Glomerular endothelial cell (primary cell): ENCODE measurements at regions not wholly inside any gene's neighbourhood (a gene's known extent, or its start where the extent isn't known, plus 50 kb on each side); places are given as distances from the start of the nearest gene placed in this dataset.
"Not testable (repeated sequence)": the region's sequence is repeated elsewhere in the genome, so short reads cannot be mapped to it uniquely, and the experiment has no call there.

Source experiments
- DNase-seq: peaks from one replicate; pipeline ENCODE4 v3.0.0-alpha.2; 2011; ENCODE audit warnings: low read depth, low spot score; ENCODE audit errors: extremely low read depth

DNA sequence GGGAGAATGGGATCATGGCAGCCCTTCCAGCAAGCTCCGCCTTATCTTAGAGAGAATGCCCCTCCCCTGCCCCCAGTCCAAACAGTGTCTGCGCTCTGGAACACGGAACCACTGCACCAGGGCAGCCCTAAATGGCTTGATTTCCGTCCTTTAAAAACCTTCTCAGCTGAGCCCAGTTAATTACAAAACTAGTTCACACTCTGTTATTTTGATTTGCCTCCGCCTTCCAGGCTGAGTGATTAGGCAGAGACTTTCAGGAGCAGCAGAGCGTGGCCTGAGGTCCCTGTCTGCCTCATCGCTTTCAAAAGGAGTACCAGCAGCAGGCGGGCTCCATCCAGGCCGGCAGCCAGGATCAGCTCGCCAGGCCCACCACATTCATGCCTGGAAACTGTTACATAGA lies 313.0 kb downstream of the BRD1 start:
- no peak for DNase-seq

DNA sequence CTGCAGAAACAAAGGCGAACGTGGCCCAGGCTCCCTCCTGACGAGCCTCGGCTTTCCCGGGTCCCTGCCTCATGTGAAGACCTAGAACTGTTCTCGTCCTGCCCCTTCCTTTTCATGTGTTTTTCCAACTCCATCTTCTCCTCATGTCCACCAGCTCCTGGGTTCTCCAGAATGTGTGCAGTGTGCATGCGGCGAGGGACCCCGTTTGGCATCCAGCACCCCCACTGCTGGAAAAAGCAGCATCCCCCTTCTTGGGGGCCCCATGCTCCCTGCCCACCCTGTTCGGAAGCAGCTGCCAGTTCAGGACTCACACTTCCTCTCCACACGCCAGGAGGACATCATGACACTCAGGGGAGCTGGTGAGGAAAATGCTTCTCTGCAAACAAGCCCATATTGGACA lies 313.5 kb downstream of the BRD1 start:
- DNase-seq, result no peak

GRCh38 chr22:49513358-49513851 lies 314.3 kb downstream of the BRD1 start:
- DNase-seq, result no peak

DNA sequence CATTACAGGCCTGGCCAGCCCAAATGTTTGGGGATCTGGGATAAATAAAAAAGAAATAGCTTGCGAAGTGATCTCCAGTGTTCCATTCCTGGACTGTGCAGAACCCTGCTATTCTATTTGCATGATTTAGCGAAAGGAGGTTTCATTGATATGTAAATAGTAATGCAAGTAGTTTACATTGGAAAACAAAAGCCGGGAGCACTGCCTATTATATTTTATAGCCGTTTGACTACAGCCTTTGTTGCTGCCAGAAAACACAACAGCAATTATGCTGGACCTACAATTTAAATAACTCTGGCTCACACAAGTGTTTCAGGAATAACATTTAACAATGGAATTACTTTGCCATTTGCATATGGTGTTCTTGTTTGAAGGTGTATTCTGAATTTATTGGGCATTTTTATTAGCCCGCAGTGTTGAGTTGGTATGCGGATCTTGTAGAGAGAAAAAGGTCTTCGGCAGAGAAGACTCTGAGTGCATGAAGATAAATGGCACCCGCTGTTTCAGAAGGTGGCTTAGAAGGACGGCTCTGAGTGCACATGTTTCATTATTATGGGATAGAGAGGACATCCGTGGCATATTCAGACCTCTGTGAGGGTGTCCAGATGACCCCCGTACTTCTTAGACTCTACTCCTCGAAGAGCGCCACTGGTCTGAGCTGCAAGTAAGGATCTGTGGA lies 315.0 kb downstream of the BRD1 start:
- no peak for DNase-seq

GRCh38 chr22:49511393-49512189 lies 316.1 kb downstream of the BRD1 start:
- DNase-seq, result not testable (repeated sequence)

DNA sequence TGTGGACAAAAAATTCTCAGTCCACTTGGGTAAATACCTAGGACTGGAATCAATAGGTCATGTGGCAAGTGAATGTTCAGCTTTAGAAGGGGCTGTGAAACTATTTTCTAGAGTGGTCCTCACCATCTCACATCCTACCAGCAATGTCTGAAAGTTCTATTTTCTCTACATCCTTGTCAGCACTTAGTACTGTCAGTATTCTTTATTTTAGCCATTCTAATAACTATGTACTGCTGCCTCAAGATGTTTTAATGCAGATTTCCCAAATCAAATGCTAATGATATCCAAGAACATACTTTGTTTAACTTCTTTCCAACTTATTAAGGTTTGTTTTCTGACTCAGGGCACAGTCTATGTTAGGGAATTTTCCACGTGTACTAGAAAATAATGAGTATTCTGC lies 317.0 kb downstream of the BRD1 start:
- DNase-seq, result no peak

DNA sequence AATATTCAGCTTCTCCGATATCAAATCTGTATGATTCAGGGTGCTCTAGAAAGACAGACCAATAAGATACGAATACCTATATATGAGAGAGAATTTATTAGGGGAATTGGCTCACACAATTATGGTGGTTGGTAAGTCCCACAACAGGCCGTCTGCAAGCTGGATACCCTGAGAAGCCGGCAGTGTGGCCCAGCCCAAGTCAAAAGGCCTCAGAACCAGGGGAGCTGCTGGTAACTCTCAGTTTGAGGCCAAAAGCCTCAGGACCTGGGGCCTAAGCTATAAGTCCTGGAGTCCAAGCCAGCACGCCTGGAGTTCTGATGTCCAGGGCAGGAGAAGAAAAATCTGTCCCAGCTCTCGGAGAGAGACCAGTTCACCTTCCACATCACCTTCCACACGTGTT lies 318.7 kb downstream of the BRD1 start:
- DNase-seq, result no peak

DNA sequence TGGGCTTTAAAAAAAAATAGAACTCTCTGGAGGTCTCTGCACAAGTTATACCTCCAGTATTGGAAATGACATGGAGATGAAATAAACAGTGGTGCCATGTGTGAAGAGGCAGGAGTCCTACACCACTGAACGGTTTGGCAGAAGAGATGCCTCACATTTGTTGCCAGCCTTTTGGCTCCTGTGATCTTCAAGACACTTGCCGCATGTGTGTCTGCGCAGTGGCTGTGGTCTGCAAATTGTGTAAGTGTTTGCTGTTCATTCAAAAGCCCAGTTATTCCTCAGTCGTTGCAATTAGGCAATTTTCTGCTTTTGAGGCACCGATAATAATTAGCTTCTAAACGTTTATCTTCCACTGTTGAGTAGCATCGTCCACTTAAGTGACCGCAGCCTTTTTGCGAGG lies 319.1 kb downstream of the BRD1 start:
- DNase-seq, result no peak

DNA sequence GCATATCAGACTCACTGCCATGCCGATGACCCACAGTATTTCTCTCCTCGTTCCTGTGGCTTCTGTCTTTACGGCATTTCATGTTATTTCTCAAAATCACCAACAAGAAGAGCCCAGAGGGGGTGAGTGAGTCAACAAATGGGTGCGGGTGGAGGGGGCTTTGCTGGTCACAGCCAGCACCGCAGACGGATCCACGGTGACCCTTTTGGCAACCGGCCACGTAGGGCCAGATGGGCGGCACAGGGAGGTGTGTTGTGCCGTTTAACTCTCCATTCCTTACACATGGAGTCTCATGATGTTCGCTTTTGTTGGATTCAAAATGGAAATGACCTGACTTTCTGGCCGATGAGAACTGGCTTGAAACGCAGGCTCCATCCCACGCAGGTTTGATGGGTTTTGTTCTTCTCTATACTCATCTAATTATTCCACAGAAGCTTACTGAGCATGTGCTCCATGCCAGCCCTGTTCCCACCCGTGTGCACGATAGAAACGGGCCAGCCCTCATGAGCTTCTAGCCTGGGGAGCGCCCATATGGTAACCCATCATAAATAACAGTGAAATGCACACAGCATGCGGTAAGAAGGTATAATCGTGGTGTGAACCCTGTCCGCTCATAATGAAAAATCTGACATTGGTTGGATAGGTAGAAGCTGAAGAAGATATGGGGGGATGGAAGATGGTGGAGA lies 319.9 kb downstream of the BRD1 start:
- no peak for DNase-seq

DNA sequence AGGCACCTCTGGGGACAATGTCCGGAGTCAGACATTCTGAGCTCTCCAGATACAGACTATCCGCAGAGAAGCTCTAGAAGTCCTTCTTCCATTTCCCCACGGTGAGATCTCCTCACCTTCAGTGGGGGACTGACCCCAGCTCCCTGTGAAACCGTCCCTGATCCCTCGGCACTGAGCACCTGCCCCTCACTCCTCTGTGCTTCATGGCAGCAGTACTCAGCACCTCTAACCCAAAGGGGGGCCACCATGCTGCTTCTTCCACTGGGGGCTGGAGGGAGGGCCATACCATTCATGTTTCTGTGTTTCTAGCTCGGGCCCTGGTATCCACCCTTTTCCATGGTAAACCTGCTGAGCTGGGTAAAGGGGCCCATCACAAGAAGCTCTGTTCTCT lies 321.7 kb downstream of the BRD1 start:
- DNase-seq, result no peak

DNA sequence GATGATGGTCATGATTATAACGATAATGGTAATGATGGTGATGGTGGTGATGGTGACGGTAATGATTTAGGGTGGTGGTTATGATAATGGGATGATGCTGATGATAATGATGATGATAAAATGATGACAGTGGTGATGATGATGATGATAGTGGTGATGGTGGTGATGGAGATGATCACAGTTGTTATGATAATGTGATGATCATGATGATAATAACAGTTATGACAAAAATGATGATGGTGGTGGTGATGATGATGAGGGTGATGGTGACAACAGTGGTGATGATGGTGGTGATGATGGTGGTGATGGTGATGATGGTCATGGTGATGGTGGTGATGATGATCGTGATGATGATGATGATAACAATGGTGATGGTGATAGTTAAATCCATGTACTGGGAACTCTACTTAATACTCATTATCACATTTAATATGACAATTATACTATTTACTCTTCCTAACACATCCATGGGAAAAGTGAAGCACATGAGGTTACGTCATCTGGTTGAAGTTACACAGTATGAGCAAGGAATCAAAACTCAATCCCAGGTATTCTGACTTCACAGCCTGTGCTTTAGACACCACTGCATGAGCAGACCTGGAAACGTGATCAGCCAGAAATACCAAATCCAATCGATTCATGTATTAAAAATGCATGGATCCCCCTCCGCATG lies 322.2 kb downstream of the BRD1 start:
- no peak for DNase-seq

DNA sequence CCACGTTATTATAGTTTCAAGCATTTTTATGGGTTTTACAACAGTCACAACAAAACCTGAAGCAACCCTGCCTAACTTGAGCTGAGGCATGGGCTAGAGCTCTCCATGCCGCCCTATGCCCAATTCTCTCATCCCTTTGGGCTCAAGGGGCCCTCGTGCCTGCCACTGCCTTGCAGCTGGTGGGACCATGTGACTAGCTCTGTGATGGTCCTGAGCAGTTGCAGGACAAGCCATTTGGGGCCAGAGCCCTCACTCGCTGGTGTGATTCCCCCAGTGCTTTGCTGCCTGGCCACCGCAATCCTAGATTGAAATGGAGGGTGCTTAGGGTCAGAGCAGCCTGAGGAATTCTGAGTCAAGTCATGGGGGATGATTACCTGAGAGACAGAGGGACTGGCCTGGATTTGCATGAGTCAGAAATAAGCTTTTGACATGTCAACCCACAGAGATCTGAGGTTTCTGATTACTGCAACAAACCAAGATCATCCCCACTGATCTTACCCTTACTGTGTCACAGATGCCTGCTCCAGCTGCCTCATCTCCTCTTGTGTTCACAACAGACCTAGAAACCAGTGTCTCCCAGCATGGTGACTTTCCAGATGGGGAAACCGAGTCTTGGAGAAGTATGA lies 323.7 kb downstream of the BRD1 start:
- DNase-seq, result no peak

- no peak for DNase-seq
Measured at GRCh38 chr22:49503321-49503720, 324.4 kb downstream of the BRD1 start.

DNA sequence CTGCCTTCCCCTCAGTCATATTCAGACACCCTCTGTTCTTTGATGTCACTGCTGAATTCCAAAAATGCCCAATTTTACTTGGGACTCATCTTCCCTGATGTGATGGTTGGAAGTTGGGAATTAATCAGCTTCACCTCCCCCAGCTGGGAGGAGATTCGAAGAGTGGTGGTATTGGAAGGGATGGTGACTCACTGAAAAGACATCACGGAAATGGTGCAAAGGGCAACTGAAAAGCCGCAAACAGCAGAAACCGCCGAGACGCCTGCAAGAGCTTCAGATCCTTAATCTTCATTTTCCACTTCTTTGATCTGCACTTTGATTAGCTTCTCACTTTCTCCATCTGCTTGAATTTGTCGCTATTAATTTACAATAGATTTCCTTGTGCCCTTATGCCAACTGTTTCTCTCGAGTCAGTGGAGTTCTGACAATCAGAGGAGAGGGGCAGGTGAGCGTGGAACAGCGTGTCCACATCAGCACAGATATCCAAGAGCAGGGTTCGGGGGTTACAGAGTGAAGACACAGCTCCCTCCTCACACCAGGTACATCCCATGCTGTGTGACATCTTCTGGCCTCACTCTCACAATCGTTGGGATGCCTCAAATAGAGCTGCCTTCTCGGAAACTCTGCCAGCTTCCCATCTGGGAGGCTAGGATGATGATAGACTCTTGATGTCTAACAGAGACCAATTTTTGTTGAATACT lies 325.4 kb downstream of the BRD1 start:
- no peak for DNase-seq

GRCh38 chr22:49500942-49501395 lies 326.7 kb downstream of the BRD1 start:
- no peak for DNase-seq

GRCh38 chr22:49500076-49500460 lies 327.6 kb downstream of the BRD1 start:
- DNase-seq, result no peak

- DNase-seq, result no peak
Measured at GRCh38 chr22:49499433-49500075, 328.1 kb downstream of the BRD1 start.

GRCh38 chr22:49497266-49497665 lies 330.4 kb downstream of the BRD1 start:
- DNase-seq, result no peak

- DNase-seq, result no peak
Measured at GRCh38 chr22:49494555-49494954, 333.1 kb downstream of the BRD1 start.
